Effector CD4-positive, alpha-beta T cell (primary cell): ENCODE measurements at regions not wholly inside any gene's neighbourhood (a gene's known extent, or its start where the extent isn't known, plus 50 kb on each side); places are given as distances from the start of the nearest gene placed in this dataset.
"Not testable (repeated sequence)": the region's sequence is repeated elsewhere in the genome, so short reads cannot be mapped to it uniquely, and the experiment has no call there.

Experiments
- DNase-seq: peaks from one replicate; pipeline ENCODE4 v3.0.0-alpha.2; 2020

- DNase-seq: no peak
These were observed 384.6 kb downstream of the MLLT3 start for GRCh38 chr9:20237686-20238085.

GRCh38 chr9:20236676-20237075, 385.6 kb downstream of the MLLT3 start:
- no peak for DNase-seq

GRCh38 chr9:20235206-20235605, 387.1 kb downstream of the MLLT3 start:
- DNase-seq: not testable (repeated sequence)

DNA sequence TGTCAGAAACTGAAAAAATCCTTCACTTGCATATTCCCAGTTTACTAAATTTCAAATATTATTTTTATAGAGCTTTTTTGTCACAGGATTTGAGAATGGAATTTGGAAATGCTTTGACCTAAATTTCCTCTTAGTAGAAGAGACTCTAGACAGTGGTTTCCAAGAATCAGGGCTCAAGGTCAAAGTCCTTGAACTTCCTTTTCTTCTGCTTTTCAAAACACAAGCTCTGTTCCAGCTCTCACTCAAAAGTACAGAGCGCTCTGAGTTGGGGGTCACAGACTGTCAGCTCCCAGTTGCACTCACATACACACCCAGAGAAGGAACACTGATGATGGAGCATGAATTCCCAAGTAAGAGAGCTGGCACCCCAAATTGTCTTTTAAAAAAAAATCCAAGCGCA, 394.2 kb downstream of the MLLT3 start:
- no peak for DNase-seq

GRCh38 chr9:20227166-20227874, 395.0 kb downstream of the MLLT3 start:
- no peak for DNase-seq

GRCh38 chr9:20226345-20226744, 396.0 kb downstream of the MLLT3 start:
- no peak for DNase-seq

GRCh38 chr9:20225826-20226225, 396.5 kb downstream of the MLLT3 start:
- no peak for DNase-seq

DNA sequence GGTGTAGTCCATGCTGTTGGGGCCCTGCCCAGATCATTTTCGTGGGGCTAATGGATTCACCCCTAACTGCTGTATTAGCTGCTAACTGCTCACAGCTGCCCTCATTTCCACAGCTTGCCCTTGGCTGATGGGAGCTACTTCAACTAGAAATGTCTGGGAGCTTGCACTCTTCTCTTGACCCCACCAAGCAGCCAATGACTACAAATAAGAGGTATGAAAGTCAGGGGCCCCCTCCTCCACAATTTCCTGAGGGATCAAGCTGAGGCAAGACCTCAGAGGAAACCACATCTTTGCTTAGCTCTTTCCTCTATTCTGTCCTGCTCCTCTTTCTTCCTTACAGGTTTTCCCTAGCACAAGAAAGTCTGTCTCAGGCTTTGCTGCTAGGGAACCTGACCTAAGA, 397.5 kb downstream of the MLLT3 start:
- DNase-seq: no peak

DNA sequence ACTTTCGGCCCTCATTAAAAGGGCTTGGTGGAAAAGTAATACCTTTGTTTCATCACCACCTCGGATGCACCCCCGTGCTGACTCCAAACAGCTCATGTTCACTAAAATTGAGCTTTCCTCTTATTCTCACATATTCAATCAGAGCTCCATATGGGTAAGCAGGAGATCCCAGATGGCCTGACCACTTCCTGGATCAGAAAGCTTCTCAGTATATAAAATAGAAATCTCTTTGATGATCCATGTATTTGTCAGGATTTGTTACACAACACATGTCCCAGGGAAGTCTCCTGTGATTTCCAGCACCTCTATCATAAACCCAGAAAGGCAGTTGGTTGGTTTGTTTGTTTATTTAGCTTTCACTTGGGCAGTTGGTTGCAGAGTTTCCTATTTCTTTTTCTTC, 402.0 kb downstream of the MLLT3 start:
- DNase-seq: no peak

DNA sequence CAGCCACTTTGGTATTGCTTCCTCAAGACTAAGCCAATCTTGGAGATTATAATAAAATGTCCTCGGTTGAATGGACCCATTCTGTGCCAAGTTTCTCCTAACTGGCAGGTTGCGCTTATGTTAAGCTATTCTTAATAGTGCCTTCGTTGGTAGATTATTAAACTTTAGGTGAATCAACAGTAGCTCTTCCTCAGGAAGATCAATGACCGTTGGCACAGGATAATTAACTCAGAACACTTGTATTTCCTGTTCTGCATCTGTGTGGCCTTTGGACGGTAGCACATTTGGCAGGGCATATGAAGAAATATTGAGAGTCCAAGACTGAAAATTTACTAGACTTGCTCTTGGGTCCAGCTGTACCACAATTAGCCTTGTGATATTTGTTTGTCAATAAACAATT, 402.9 kb downstream of the MLLT3 start:
- DNase-seq: no peak

GRCh38 chr9:20217596-20217995, 404.7 kb downstream of the MLLT3 start:
- no peak for DNase-seq

GRCh38 chr9:20216438-20216837, 405.9 kb downstream of the MLLT3 start:
- DNase-seq: no peak

DNA sequence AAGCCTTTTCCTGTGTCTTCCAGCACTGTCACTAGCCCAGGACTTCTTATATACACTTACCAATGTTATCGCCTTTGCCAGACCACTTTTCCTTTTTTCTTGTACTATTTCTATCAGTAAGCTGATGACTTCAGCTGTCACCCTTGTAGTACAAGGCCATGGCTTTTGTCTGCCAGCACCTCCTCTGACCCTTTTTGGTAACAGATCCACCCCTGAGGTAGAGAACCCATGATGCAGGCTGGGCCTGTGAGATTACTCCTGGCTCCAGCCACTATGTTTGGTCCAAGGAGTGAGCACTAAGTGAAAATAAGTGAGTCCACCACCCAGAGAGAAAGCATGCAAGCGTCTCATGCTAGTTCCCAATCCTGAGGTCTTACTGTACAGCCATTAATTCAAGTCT, 406.7 kb downstream of the MLLT3 start:
- no peak for DNase-seq

GRCh38 chr9:20212806-20213205, 409.5 kb downstream of the MLLT3 start:
- DNase-seq: no peak

DNA sequence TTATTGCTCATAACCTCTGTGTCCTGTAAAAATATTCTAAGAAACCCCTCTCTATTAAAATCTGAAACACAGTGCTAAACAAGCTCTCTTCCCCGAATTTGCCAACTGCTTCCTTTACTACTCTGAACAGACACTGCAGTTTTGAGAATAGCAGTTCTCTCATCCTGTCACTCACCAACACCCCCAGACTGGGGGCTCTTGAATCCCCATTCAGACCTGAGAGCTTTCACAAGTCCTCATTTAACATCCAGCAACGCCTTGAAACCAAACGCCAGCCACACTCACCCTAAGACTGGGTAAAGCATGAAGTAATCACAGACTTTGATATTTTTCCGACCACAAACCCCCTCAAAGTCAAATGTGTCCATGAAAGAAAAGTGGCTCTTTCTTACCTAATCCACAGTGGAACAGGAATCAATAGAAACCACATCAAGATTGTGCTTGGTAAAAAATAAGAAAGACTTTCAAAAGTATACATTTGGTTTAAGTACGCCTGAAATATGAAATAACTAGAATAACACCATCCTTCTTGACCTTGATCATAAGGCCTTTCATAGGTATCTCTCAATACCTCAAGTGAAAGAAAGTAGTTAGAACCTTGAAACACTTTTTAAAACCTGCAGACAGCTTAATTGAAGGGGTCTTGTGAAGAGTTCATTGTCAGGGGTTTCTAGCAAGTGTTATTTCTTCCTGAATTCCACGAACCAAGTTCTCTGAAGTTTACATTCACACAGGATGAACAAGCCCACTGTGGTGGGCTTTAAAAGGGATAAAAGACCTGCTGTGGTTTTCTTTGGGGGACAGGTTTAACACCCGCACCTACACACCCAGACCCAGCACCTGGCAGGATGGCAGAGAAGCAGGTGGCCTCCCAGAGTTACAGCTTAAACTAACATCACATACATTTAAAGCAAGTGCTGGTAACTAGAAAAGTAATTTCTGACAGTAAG, 412.6 kb downstream of the MLLT3 start:
- DNase-seq: no peak

DNA sequence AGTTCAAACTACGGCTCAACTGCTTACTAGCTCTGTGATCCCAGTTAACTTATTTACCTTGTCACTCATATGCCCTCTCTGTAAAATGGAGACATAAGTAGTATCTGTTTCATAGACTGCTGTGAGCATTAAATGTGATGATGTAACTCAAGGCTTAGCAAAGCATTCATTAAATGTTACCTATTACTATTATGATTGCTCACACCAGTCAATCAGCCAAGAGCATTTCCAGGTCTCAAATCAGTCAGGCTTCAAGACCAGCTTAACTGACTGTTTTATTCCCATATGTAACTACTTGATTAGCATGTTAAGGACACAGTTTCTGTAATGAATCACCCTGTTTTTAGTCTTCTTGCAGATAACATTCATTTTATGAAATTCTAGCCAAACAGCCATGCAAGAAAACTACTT, 413.3 kb downstream of the MLLT3 start:
- DNase-seq: no peak

DNA sequence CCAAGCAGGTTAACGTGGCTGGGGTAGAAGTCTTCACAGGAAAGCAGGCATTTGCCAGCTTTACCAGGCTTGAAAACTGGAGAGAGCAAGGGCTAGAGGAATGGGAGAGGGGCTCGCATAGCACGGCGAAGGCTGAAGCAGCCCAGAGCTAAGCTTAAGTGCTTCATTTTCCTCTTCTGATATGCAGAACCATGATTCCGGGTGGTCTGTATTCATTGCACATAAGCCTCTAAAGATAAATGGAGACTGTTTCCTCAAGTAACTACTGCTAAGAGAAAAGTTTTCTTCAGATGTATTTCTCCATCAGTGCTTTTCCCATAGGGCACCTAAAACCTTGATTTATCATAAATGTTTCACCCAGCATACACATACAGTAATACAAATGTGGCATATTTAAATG, 414.1 kb downstream of the MLLT3 start:
- DNase-seq: no peak

DNA sequence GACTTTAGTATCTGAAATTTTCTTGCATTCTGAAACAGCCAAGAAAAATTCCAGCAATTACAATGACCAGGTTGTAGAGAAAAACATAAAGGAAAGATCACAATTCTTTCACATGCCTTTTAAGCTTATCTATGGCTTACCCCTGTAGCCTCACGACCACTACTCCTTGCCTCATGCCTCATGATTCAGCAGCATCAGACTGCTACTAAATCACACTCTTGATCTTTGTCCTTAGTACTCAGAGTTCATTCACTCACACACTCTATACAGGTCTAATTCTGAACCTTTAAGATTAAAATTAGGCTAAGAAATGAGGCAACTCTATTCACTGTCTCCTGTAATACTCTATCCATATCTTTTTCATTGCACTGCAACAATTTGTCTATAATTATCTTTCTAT, 415.1 kb downstream of the MLLT3 start:
- DNase-seq: no peak

GRCh38 chr9:20205821-20206220, 416.5 kb downstream of the MLLT3 start:
- DNase-seq: no peak

DNA sequence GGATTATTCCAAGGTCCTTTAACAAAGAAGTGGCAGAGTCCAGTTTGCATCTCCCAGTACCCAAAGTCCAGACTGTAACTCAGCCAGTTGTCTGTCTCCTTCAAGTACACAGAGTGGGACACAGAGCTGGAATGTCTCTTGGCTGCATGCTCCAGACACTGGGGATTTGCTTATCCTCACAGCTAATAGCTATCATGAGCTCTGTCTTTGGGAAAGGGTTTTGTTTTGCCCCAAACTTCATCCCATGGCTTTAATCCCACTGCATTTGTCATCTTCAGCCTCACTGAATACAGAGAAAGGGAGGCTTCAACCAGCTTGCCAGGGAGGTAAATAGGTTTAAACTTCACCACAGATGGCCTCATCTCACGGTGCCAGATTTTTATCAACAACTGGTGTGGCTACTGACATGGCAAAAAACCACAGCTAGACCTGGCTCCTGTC, 412.2 kb upstream of the SLC24A2 start:
- DNase-seq: no peak

GRCh38 chr9:20200581-20200980, 411.7 kb upstream of the SLC24A2 start:
- no peak for DNase-seq

GRCh38 chr9:20199111-20199510, 410.3 kb upstream of the SLC24A2 start:
- no peak for DNase-seq

DNA sequence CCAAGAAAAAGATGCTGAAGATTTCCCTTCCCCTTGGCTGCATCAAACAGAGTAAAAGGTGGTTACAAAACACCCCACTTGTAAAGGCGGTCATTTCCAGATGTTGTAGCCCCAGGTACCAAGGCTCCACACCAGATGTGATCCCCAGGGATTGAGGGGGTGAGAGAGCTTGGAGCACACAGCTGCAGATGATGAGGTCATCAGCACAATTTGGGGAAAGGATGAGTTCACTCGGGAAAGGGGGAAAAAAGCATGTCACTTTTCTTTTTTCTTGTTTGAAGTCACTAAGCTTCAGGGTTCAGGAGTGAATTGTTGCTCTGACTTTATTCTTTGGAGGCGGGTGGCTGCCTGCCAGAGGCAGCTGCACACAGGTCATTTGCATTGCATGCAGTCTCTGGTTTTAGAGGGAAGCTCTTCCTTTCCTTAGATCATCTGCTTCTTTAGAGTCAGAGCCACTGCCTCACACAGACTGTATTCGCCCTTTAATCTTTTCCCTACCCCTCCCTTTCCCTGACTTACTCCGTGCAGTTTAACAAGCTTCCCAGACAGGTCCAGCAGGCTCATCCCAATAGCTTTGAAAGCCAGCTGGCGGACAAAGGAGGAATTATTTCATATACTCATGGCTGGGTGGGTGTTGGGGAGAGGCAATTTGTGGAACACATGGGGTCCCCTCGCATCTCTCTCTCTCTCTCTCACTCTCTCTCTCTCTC, 409.3 kb upstream of the SLC24A2 start:
- DNase-seq: no peak
